ENCODE measurements at regions not wholly inside any gene's neighbourhood (a gene's known extent, or its start where the extent isn't known, plus 50 kb on each side); places are given as distances from the start of the nearest gene placed in this dataset.

DNA sequence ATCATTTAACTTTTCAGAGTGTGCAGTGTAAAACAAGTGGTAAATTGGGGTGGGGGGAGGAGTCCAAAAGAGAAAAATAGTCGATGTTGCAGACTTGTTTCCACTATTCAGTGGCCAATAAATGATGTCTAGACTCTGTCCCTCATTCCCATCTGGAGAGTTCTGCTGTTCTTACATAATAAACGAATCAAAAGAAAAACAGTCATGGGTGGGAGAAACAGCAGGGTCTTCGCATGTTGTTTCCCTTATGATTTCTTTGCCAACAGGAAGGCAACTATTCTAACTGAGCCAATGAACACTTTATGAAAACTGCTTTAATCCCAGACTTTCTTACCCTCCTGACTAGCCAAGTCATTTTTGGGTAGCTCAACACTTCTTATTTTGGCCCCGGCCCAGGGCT lies 615.5 kb downstream of the FGF9 start:
- Histone ChIP-seq H4K5ac (ENCODE audit: insufficient read length, low read depth, low read length) (no peak overlapping the region), H4K20me1 (replicated peaks in 1 of 2; ENCODE audit: control insufficient read depth in 1 of 2, insufficient read depth in 2 of 2, low read length in 2 of 2) (no peaks in the 10 kb centered on the region), H4K91ac (replicated peaks; ENCODE audit: insufficient read length, low read length) (no peak overlapping the region), H3K18ac (ENCODE audit: extremely low read depth, low read length) (no peak overlapping the region), H2BK5ac (ENCODE audit: low read depth, low read length) (no peak overlapping the region), H3K23me2 (ENCODE audit: low read depth, low read length) (no peaks in the 10 kb centered on the region), H2AFZ (ENCODE audit: low read length) (no peak overlapping the region), H3K27ac (ENCODE audit: low read depth, low read length) (no peak overlapping the region), H3K79me1 (ENCODE audit: low read depth, low read length) (no peaks in the 10 kb centered on the region), H3K27me3 (replicated peaks in 1 of 4; ENCODE audit: control insufficient read depth in 3 of 4, extremely low read depth in 1 of 4, insufficient read depth in 3 of 4, low read length in 3 of 4) (no peaks in the 10 kb centered on the region), H2BK15ac (ENCODE audit: low read length) (no peak overlapping the region), H3K4me2 (ENCODE audit: insufficient read depth in 1 of 2, low read depth in 2 of 2, low read length in 2 of 2) (no peak overlapping the region), H2AK5ac (ENCODE audit: low read depth, low read length) (no peak overlapping the region), H3K23ac (ENCODE audit: insufficient read length) (no peak overlapping the region), H3K4ac (replicated peaks; ENCODE audit: insufficient read length, low read depth, low read length) (no peak overlapping the region), H3K4me1 (replicated peaks in 1 of 4; ENCODE audit: control insufficient read depth in 3 of 4, insufficient read depth in 4 of 4, low read length in 3 of 4) (no peaks in the 10 kb centered on the region), H3K36me3 (ENCODE audit: control insufficient read depth in 2 of 4, insufficient read depth in 4 of 4, low read length in 3 of 4) (no peaks in the 10 kb centered on the region), H3K4me3 (ENCODE audit: extremely low read depth in 1 of 4, insufficient read depth in 2 of 4, low read depth in 3 of 4, low read length in 4 of 4) (no peak overlapping the region), H3K9ac (replicated peaks in 1 of 4; ENCODE audit: extremely low read depth in 1 of 4, low read depth in 3 of 4, low read length in 3 of 4) (no peak overlapping the region), H2BK12ac (ENCODE audit: low read depth, low read length) (no peak overlapping the region), H2BK20ac (ENCODE audit: low read length) (no peak overlapping the region), H2BK120ac (replicated peaks; ENCODE audit: low read depth, low read length) (no peak overlapping the region), H4K8ac (ENCODE audit: extremely low read depth, insufficient read depth, low read length) (no peak overlapping the region), H3K56ac (replicated peaks; ENCODE audit: insufficient read length, low read depth, low read length) (no peak overlapping the region), H3K9me3 (ENCODE audit: insufficient read depth in 2 of 2, low read depth in 1 of 2, low read length in 1 of 2) (no peaks in the 10 kb centered on the region; a peak in 1 of 4 replicates), H3K14ac (ENCODE audit: insufficient read length) (no peak overlapping the region), H3K79me2 (ENCODE audit: control insufficient read depth in 1 of 2, insufficient read depth in 2 of 2, low read length in 2 of 2) (no peaks in the 10 kb centered on the region)
- WGBS, 2 experiments (ENCODE audit: extremely low coverage in 1 of 2, insufficient coverage in 1 of 2, insufficient read length in 1 of 2, insufficient replicate concordance in 2 of 2, low coverage in 1 of 2, low lambda C conversion rate in 2 of 2, missing lambda C conversion rate in 1 of 2): 90% methylated on average over 4 of the region's 4 CpGs; no CpG with 5 or more reads in 1 of the 2 experiments
- POLR2A ChIA-PET (ENCODE audit: partially characterized antibody): no interaction called here
- no peak for DNase-seq (ENCODE audit: low read depth in 1 of 2, low spot score in 2 of 2)
- CTCF ChIA-PET (ENCODE audit: partially characterized antibody): interaction anchor here (0.6 kb wide), 1 partner anchor 469 kb away, joined by 4 read pairs; no protein-coding TSS in a partner anchor
- no peak for FAIRE-seq
- TF ChIP-seq, protein P1, sequence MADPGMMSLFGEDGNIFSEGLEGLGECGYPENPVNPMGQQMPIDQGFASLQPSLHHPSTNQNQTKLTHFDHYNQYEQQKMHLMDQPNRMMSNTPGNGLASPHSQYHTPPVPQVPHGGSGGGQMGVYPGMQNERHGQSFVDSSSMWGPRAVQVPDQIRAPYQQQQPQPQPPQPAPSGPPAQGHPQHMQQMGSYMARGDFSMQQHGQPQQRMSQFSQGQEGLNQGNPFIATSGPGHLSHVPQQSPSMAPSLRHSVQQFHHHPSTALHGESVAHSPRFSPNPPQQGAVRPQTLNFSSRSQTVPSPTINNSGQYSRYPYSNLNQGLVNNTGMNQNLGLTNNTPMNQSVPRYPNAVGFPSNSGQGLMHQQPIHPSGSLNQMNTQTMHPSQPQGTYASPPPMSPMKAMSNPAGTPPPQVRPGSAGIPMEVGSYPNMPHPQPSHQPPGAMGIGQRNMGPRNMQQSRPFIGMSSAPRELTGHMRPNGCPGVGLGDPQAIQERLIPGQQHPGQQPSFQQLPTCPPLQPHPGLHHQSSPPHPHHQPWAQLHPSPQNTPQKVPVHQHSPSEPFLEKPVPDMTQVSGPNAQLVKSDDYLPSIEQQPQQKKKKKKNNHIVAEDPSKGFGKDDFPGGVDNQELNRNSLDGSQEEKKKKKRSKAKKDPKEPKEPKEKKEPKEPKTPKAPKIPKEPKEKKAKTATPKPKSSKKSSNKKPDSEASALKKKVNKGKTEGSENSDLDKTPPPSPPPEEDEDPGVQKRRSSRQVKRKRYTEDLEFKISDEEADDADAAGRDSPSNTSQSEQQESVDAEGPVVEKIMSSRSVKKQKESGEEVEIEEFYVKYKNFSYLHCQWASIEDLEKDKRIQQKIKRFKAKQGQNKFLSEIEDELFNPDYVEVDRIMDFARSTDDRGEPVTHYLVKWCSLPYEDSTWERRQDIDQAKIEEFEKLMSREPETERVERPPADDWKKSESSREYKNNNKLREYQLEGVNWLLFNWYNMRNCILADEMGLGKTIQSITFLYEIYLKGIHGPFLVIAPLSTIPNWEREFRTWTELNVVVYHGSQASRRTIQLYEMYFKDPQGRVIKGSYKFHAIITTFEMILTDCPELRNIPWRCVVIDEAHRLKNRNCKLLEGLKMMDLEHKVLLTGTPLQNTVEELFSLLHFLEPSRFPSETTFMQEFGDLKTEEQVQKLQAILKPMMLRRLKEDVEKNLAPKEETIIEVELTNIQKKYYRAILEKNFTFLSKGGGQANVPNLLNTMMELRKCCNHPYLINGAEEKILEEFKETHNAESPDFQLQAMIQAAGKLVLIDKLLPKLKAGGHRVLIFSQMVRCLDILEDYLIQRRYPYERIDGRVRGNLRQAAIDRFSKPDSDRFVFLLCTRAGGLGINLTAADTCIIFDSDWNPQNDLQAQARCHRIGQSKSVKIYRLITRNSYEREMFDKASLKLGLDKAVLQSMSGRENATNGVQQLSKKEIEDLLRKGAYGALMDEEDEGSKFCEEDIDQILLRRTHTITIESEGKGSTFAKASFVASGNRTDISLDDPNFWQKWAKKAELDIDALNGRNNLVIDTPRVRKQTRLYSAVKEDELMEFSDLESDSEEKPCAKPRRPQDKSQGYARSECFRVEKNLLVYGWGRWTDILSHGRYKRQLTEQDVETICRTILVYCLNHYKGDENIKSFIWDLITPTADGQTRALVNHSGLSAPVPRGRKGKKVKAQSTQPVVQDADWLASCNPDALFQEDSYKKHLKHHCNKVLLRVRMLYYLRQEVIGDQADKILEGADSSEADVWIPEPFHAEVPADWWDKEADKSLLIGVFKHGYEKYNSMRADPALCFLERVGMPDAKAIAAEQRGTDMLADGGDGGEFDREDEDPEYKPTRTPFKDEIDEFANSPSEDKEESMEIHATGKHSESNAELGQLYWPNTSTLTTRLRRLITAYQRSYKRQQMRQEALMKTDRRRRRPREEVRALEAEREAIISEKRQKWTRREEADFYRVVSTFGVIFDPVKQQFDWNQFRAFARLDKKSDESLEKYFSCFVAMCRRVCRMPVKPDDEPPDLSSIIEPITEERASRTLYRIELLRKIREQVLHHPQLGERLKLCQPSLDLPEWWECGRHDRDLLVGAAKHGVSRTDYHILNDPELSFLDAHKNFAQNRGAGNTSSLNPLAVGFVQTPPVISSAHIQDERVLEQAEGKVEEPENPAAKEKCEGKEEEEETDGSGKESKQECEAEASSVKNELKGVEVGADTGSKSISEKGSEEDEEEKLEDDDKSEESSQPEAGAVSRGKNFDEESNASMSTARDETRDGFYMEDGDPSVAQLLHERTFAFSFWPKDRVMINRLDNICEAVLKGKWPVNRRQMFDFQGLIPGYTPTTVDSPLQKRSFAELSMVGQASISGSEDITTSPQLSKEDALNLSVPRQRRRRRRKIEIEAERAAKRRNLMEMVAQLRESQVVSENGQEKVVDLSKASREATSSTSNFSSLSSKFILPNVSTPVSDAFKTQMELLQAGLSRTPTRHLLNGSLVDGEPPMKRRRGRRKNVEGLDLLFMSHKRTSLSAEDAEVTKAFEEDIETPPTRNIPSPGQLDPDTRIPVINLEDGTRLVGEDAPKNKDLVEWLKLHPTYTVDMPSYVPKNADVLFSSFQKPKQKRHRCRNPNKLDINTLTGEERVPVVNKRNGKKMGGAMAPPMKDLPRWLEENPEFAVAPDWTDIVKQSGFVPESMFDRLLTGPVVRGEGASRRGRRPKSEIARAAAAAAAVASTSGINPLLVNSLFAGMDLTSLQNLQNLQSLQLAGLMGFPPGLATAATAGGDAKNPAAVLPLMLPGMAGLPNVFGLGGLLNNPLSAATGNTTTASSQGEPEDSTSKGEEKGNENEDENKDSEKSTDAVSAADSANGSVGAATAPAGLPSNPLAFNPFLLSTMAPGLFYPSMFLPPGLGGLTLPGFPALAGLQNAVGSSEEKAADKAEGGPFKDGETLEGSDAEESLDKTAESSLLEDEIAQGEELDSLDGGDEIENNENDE (IDR thresholded peaks at IDR 0.05; ENCODE audit: insufficient replicate concordance, low read length): no peak
